H9 (cell line): ENCODE measurements at regions not wholly inside any gene's neighbourhood (a gene's known extent, or its start where the extent isn't known, plus 50 kb on each side); places are given as distances from the start of the nearest gene placed in this dataset.

ENCODE experiments used
- DNase-seq: peaks from one replicate; pipeline ENCODE4 v3.0.0-alpha.2; 2017
- H2AFZ ChIP-seq: one replicate; pipeline ENCODE4 v1.6.1; 2013; ENCODE audit warnings: mild to moderate bottlenecking, low read length, control low read depth, moderate library complexity
- H2AK5ac ChIP-seq: 2 replicates; pipeline ENCODE4 v1.6.1; 2013; ENCODE audit warnings: low read length, control low read depth, mixed read lengths; ENCODE audit not compliant: insufficient read length
- H2BK120ac ChIP-seq: one replicate; pipeline ENCODE4 v1.6.1; 2013; ENCODE audit warnings: low read depth, mild to moderate bottlenecking, low read length, control low read depth, inconsistent platforms; ENCODE audit not compliant: poor library complexity, severe bottlenecking
- H2BK12ac ChIP-seq: 2 replicates; pipeline ENCODE4 v1.6.1; 2013; ENCODE audit warnings: low read length, control low read depth, mixed read lengths, low read depth; ENCODE audit not compliant: insufficient read length
- H2BK15ac ChIP-seq: 2 replicates; pipeline ENCODE4 v1.6.1; 2013; ENCODE audit warnings: low read depth, low read length, control low read depth
- H2BK20ac ChIP-seq: one replicate; pipeline ENCODE4 v1.6.1; 2013; ENCODE audit warnings: low read depth, mild to moderate bottlenecking, low read length, control low read depth, inconsistent platforms; ENCODE audit not compliant: poor library complexity, severe bottlenecking
- H2BK5ac ChIP-seq: 2 replicates; pipeline ENCODE4 v1.6.1; 2013; ENCODE audit warnings: low read length, control low read depth, mixed read lengths; ENCODE audit not compliant: insufficient read length
- H3K14ac ChIP-seq: 2 replicates; pipeline ENCODE4 v1.6.1; 2013; ENCODE audit warnings: low read length, control low read depth; ENCODE audit not compliant: insufficient read depth
- H3K18ac ChIP-seq: 2 replicates; pipeline ENCODE4 v1.6.1; 2013; ENCODE audit warnings: low read depth, mild to moderate bottlenecking, mixed read lengths, low read length, control low read depth; ENCODE audit not compliant: insufficient read length
- H3K23ac ChIP-seq: 2 replicates; pipeline ENCODE4 v1.6.1; 2013; ENCODE audit warnings: low read length, control low read depth, mixed read lengths, low read depth; ENCODE audit not compliant: insufficient read length
- H3K23me2 ChIP-seq: 2 replicates; pipeline ENCODE4 v1.6.1; 2013; ENCODE audit warnings: low read depth, mild to moderate bottlenecking, mixed read lengths, low read length, control low read depth; ENCODE audit not compliant: insufficient read length, poor library complexity, severe bottlenecking
- H3K27ac ChIP-seq: 2 replicates; pipeline ENCODE4 v1.5.1; 2013; ENCODE audit warnings: low read length, control low read depth, mixed read lengths, low read depth; ENCODE audit not compliant: insufficient read length
- H3K27me3 ChIP-seq: 2 replicates; pipeline ENCODE4 v1.6.1; 2013; ENCODE audit warnings: low read length, control low read depth, inconsistent platforms; ENCODE audit not compliant: insufficient read depth
- H3K4ac ChIP-seq: 2 replicates; pipeline ENCODE4 v1.6.1; 2013; ENCODE audit warnings: low read depth, mild to moderate bottlenecking, control low read depth, inconsistent platforms, low read length, moderate library complexity
- H3K4me1 ChIP-seq: 2 replicates; pipeline ENCODE4 v1.6.1; 2013; ENCODE audit warnings: low read length, control low read depth, inconsistent platforms; ENCODE audit not compliant: insufficient read depth
- H3K4me2 ChIP-seq: 2 replicates; pipeline ENCODE4 v1.6.1; 2013; ENCODE audit warnings: low read length, control low read depth, mixed read lengths; ENCODE audit not compliant: insufficient read length, insufficient read depth
- H3K56ac ChIP-seq: 2 replicates; pipeline ENCODE4 v1.6.1; 2013; ENCODE audit warnings: low read depth, mild to moderate bottlenecking, mixed read lengths, low read length, control low read depth; ENCODE audit not compliant: insufficient read length
- H3K79me1 ChIP-seq: 2 replicates; pipeline ENCODE4 v1.6.1; 2013; ENCODE audit warnings: low read depth, mild to moderate bottlenecking, moderate library complexity, low read length, control low read depth, inconsistent platforms; ENCODE audit not compliant: insufficient read depth, poor library complexity, severe bottlenecking
- H3K79me2 ChIP-seq: 2 replicates; pipeline ENCODE4 v1.6.1; 2013; ENCODE audit warnings: low read length, control low read depth, inconsistent platforms; ENCODE audit not compliant: insufficient read depth
- H3K9ac ChIP-seq: 2 replicates; pipeline ENCODE4 v1.6.1; 2013; ENCODE audit warnings: low read length, control low read depth, mixed read lengths; ENCODE audit not compliant: insufficient read length; ENCODE audit errors: extremely low read depth
- H3K9me3 ChIP-seq: one replicate; pipeline ENCODE4 v1.6.1; 2013; ENCODE audit warnings: low read depth, low read length, inconsistent platforms; ENCODE audit not compliant: control insufficient read depth
- H3T11ph ChIP-seq: one replicate; pipeline ENCODE4 v1.6.1; 2013; ENCODE audit warnings: mild to moderate bottlenecking, low read length, control low read depth, inconsistent platforms
- H4K20me1 ChIP-seq: one replicate; pipeline ENCODE4 v1.6.1; 2013; ENCODE audit not compliant: control insufficient read depth, insufficient read length, insufficient read depth
- H4K5ac ChIP-seq: 2 replicates; pipeline ENCODE4 v1.6.1; 2013; ENCODE audit warnings: low read depth, mild to moderate bottlenecking, mixed read lengths, low read length, control low read depth; ENCODE audit not compliant: insufficient read length
- H4K8ac ChIP-seq: replicated peaks from 2 replicates; pipeline ENCODE4 v1.6.1; 2013; ENCODE audit warnings: low read length, control low read depth, mixed read lengths, low read depth; ENCODE audit not compliant: insufficient read length
- H4K91ac ChIP-seq: 2 replicates; pipeline ENCODE4 v1.6.1; 2013; ENCODE audit warnings: low read depth, mild to moderate bottlenecking, moderate library complexity, mixed read lengths, low read length, control low read depth; ENCODE audit not compliant: insufficient read length
- H3K27ac Mint-ChIP-seq, 3 experiments: 2 replicates in 2 of 3; 3 replicates in 1 of 3; pipeline ENCODE4 v1.8.0; 2020 to 2021; ENCODE audit warnings: mixed read lengths in 3 of 3, mild to moderate bottlenecking in 1 of 3, moderate library complexity in 1 of 3
- H3K27me3 Mint-ChIP-seq: 2 replicates; pipeline ENCODE4 v1.8.0; 2021; ENCODE audit warnings: low read depth, mild to moderate bottlenecking, moderate library complexity, mixed read lengths
- H3K36me3 Mint-ChIP-seq, 3 experiments: 2 replicates in 2 of 3; 3 replicates in 1 of 3; pipeline ENCODE4 v1.8.0; 2020 to 2021; ENCODE audit warnings: low read depth in 3 of 3, mixed read lengths in 3 of 3; ENCODE audit not compliant: insufficient read depth in 1 of 3
- H3K4me1 Mint-ChIP-seq, 2 experiments: 2 replicates each; pipeline ENCODE4 v1.8.0; 2020; ENCODE audit warnings: mixed read lengths in 2 of 2
- H3K4me3 Mint-ChIP-seq, 2 experiments: 2 replicates in 1 of 2; 3 replicates in 1 of 2; pipeline ENCODE4 v1.8.0; 2020 to 2021; ENCODE audit warnings: mild to moderate bottlenecking in 2 of 2, mixed read lengths in 2 of 2, moderate library complexity in 1 of 2
- H3K9me3 Mint-ChIP-seq, 2 experiments: 2 replicates in 1 of 2; 3 replicates in 1 of 2; pipeline ENCODE4 v1.8.0; 2020; ENCODE audit warnings: mild to moderate bottlenecking in 2 of 2, mixed read lengths in 2 of 2, moderate library complexity in 1 of 2
- WGBS: extraction: QIAGEN DNeasy Blood & Tissue Kit; methylation state at CpG from one replicate; pipeline ENCODE4 v1.1.7; 2013; ENCODE audit warnings: missing lambda C conversion rate, low lambda C conversion rate, mixed read lengths; ENCODE audit not compliant: insufficient read length; ENCODE audit errors: extremely low coverage; 5-methylcytosine and 5-hydroxymethylcytosine counted together
- TF ChIP-seq, protein P1 (sequence below): fragments of 200-600 bp; sonication (generic); conservative IDR thresholded peaks from 3 replicates; pipeline ENCODE4 v1.8.0; 2021; ENCODE audit warnings: antibody characterized with exemption, mild to moderate bottlenecking

GRCh38 chr14:50008974-50009373 lies 107.4 kb downstream of the VCPKMT start:
- Histone ChIP-seq H3K27me3 (no peaks in the 10 kb centered on the region), H2BK5ac (no peak overlapping the region), H2AK5ac (no peak overlapping the region), H2AFZ (no peak overlapping the region), H2BK20ac (no peak overlapping the region), H3K79me2 (no peaks in the 10 kb centered on the region), H3K9ac (no peak overlapping the region), H4K8ac (no peak overlapping the region), H3K14ac (no peak overlapping the region), H3K4ac (no peak overlapping the region), H3K56ac (no peak overlapping the region), H4K20me1 (no peaks in the 10 kb centered on the region), H3K9me3 (no peaks in the 10 kb centered on the region), H2BK120ac (no peak overlapping the region), H2BK15ac (no peak overlapping the region), H3K4me1 (no peaks in the 10 kb centered on the region), H3K23me2 (no peaks in the 10 kb centered on the region), H3K18ac (no peak overlapping the region), H3K23ac (no peak overlapping the region), H3K27ac (no peak overlapping the region), H4K5ac (no peak overlapping the region), H3K79me1 (no peaks in the 10 kb centered on the region), H4K91ac (no peak overlapping the region), H3K4me2 (no peak overlapping the region), H3T11ph (no peak overlapping the region), H2BK12ac (no peak overlapping the region)
- Mint-ChIP-seq H3K27me3 (peaks cover 14% of the 10 kb centered on the region), H3K36me3 (no peaks in the 10 kb centered on the region), H3K9me3 (no peaks in the 10 kb centered on the region), H3K27ac (no peak overlapping the region), H3K4me1 (peaks cover 9 to 17% of the 10 kb centered on the region in 2 experiments), H3K4me3 (no peak overlapping the region)
- WGBS: no CpG with 5 or more reads among the region's 8 CpGs
- no peak for DNase-seq
- TF ChIP-seq, protein P1, sequence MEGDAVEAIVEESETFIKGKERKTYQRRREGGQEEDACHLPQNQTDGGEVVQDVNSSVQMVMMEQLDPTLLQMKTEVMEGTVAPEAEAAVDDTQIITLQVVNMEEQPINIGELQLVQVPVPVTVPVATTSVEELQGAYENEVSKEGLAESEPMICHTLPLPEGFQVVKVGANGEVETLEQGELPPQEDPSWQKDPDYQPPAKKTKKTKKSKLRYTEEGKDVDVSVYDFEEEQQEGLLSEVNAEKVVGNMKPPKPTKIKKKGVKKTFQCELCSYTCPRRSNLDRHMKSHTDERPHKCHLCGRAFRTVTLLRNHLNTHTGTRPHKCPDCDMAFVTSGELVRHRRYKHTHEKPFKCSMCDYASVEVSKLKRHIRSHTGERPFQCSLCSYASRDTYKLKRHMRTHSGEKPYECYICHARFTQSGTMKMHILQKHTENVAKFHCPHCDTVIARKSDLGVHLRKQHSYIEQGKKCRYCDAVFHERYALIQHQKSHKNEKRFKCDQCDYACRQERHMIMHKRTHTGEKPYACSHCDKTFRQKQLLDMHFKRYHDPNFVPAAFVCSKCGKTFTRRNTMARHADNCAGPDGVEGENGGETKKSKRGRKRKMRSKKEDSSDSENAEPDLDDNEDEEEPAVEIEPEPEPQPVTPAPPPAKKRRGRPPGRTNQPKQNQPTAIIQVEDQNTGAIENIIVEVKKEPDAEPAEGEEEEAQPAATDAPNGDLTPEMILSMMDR: no peak
